ENCODE measurements at regions not wholly inside any gene's neighbourhood (a gene's known extent, or its start where the extent isn't known, plus 50 kb on each side); places are given as distances from the start of the nearest gene placed in this dataset.

- TF ChIP-seq FOXK2 (IDR thresholded peaks at IDR 0.05) (no peak), ELF4 (IDR thresholded peaks at IDR 0.05) (no peak), BHLHE40 (IDR thresholded peaks at IDR 0.05; ENCODE audit: borderline replicate concordance) (no peak)
Measured at GRCh38 chr15:25556136-25556535, 117.3 kb upstream of the UBE3A start.
